NCI-H748 (cell line): ENCODE measurements at regions not wholly inside any gene's neighbourhood (a gene's known extent, or its start where the extent isn't known, plus 50 kb on each side); places are given as distances from the start of the nearest gene placed in this dataset.
"Not testable (repeated sequence)": the region's sequence is repeated elsewhere in the genome, so short reads cannot be mapped to it uniquely, and the experiment has no call there.

ENCODE experiments used
- DNase-seq: peaks from one replicate; lab custom pipeline; 2025; ENCODE audit not compliant: unreplicated experiment; lab: John Stamatoyannopoulos, UW

DNA sequence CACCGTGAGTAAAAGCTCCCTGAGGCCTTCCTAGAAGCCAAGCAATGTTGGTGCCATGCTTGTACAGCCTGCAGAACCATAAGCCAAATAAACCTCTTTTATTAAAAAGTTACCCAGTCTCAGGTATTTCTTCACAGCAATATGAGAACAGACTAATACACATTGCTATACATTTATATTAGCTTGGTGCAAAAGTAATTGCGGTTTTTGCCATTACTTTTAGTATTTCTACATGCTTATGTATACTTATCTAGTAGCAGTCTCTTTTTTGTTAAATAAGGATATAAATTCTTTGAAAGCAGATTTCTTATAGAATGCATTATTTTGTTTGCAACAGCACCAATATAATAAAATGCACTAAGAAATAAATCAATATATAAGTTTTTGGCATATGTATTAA, 619.6 kb downstream of the FSCB start:
- DNase-seq, result no peak

DNA sequence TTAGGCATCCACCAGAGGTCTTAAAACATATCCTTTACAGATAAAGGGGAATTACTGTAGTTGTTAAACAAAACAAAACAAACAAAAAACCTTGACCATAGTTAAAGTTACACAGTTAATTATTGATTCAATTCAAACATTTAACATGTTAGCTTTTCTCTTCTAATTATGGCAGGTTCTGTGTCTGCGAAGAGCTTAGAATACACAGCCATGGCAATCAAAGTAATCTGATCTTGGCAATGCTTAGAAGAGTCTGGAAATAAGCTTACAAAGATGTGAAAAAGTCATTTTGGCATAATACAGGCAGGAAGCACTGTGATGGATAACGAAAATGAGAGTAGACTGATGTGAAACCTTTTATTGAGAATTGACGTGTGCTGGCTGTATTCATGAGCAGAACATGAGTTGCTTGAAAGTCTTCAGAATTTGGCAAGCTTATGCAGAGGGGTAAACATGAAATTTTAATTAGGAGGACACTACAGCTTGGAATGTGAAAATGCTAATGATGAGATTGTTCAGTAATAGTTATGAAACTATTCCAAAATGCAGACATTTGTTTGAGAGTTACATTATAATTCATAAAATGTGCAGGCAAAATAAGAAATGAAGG, 629.6 kb downstream of the FSCB start:
- peak; percentile 89 for DNase-seq

DNA sequence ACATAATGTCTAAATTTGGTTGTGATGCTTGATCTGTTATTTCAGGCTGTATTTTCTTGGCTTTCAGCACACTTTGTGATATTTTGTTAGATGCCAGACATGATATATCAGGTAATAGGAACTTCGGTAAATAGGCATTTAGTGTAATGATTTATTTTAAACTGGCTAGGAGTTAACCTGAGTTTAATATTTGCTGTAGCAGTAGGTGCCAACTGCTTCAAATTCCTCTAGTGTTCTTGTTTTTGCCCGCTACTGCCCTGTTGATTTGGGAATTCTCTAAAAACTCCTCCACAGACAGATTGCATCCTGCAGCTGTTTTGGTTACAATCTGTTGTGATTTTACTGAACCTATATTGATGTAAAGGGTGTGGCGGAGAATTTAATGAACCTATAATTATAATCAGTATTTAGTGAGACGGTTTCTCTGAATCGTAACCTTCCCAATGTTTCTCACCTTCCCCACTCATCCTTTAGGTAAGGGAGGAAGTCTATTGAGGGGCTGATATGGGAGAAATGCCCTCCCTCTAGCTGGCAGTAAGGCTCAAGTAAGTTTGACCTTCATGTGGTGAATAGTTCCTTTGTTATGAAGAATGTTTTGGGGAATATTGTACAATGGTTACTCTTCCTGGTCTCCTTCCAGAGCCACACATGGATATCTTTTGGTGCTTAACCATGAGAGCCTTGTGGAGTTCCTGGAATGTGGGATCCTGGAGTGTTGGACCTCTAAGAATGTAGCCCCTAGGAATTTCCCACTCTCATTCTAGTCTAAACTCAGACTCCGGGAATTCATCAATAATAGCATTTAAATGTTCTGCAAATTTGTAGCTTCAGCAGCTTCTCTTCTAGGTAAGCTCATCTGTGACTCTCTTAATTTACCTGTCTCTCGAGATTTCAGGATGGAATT, 634.1 kb downstream of the FSCB start:
- DNase-seq, result peak; percentile 67

DNA sequence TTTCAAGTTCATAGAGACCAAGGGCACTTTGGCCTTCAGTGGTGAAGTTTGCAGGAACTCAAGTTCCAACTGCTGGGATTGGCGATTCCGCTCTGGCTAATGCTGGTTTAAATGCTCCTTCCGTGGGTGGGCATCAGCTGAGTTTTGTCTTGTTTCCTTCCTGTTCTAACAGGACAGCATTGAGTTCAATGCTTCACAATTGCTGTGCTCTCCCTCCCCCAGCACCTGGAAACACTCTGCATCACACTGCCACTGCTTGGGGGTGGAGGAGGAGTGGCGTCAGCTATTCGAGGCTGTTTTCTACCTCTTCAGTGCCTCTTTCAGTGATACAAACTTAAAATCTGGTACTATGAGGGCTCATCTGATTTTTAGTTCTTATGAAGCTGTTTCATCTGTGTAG, 634.9 kb downstream of the FSCB start:
- DNase-seq, result no peak

DNA sequence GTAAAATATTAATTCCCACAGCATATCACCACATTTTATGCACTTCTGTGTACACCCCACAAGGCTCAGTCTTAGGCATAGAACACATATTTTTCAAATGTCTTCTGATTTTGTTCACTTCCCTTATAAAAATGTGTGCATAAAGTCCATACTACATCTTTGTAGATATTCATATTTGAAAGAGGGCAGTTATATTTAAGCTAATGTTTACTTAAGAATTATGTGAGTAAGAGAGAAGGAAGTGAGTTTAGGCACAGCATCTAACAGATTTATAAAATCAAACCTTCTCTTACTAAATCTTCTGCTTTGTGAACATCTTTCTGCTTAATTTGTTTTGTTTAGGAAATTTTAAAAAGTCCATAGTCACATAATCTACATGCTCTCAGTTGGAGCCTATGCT, 648.1 kb downstream of the FSCB start:
- no peak for DNase-seq

DNA sequence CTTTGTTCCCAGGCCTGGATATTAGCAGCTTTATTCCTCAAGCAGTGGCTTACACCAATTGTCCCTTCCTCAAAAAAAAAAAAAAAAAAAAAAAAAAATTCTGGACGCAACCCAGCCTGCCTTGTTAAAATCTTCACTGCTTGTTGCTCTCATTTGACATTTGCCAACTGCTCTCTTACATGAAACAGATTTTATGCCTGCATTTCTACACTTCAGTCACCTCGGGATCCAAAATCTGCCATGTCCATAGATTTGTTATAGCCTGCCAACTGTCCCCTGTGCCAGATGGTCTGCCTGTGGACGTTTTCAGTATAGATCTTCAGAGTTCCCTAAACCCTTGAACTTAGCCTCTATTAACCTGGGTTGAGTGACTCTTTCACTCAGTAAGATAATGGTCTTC, 651.5 kb downstream of the FSCB start:
- DNase-seq, result no peak

DNA sequence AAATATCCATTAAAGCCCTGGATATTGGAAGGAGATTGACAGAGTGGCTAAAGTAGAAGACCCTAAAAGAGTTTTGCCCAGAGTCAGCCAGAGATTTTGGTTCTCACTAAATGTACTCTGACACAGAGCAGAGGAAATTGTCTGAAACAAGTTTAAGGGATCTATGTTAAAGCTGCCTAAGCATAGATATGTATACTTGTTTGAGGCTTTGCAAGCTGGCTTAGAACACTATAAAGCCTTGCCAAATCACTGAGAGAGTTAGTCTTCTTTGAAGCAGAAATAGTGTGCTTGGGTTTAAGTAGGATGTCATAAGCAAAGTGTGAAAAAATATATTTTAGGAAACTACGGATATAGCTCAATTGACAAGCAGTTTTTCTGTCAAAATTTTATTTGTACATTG, 653.5 kb downstream of the FSCB start:
- no peak for DNase-seq

DNA sequence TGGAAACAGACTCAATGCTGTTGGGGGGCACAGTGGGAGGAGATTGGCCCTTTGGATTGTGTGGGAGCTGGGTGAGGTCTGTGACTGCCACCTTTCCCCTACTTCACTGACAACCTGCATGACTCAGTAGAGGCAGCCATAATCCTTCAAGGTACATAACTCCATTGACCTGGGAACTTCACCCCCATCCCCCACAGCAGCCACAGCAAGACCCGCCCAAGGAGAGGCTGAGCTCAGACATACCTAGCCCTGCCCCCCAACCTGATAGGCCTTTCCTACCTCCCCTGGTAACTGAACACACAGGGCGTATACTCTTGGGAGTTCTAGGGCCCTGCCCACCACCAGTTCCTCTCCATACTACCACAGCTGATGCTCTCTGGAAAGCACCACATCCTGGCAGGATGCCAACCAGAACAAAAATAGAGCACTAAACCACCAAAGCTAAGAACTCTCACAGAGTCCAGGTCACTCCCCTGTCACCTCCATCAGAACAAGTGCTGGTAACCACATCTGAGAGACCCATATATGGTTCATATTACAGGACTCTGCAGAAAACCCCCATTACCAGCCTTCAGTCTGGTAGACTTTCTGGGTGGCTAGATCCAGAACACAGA, 703.9 kb downstream of the FSCB start:
- no peak for DNase-seq

DNA sequence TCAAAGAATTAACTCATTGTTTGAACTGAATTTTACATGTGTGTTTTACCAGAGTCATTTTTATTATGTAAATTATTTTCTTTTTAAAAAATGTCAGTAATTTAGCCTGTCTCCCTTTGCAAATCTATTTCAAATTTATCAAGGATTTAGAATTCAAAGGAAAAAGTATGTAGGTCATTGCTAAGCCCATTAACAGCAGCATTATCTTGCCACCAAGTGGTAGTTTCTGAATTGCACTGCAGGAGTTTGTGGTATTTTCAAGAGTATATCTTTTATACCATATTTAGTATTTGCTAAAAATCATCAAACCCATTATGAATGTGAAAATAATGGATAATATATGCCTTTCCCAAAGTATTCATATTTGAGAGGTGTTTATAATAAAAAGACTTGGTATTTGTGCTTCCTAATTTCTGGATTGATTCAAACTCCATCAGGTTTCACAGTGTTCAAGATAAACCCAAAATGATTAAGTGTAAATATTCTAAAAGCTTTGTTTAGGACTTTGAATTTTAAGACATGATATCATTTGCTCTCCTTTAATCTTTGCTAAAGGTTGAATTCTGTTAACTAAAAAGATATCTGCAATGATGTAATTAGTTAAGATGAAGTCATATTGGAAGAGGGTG, 711.4 kb downstream of the FSCB start:
- DNase-seq, result peak; percentile 62

DNA sequence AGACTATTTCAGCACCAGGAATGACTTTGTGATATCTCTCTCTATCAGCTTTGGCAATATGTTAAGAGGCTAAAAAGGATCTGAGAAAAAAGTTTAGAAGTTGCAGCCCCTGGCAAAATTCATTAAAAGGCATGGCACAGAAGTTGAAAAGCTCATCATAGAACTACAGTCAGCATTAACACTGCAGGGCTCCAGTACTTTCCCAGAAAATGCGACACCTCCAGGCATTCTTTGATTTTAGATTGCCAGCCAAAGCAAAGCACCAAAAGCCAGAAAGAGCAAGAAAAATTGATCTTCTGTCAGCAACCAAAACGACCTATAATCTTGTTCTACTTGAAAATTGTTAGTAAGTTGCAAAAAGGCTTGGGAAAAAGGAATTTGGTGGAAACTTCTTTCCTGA, 713.5 kb downstream of the FSCB start:
- no peak for DNase-seq

DNA sequence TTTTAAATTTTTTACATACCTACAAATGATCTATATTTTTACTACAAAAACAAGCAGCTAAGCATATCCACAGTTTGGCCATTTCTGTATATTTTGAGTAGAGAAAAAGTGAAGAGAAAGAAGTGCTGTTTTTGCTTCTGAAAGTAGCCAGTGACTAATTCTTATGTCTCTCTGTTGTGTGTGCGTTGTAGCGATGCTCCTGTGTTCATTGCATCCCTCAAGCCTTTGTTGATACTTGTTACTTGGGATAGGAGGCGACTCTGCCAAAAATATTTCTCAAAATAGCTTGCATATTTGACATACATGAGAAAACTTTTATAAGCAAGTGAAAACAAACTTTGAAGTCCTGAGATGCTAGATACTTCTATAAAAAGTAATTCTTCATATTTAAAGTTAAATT, 714.1 kb downstream of the FSCB start:
- no peak for DNase-seq

DNA sequence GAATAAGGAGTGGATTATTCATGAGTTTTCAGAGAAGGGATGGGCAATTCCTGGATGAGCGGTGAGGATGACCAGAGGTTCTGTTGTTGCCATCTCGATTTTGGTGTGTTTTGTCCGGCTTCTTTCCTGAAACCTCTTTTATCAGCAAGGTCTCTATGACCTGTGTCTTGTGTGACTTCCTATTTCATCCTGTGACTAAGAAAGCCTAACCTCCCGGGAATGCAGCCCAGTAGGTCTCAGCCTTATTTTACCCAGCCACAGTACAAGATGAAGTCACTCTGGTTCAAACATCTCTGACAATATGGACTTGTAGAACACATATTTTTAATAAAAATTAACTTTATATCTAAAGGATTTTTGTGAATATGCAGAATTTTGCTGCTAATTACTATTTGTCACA, 716.4 kb downstream of the FSCB start:
- no peak for DNase-seq

DNA sequence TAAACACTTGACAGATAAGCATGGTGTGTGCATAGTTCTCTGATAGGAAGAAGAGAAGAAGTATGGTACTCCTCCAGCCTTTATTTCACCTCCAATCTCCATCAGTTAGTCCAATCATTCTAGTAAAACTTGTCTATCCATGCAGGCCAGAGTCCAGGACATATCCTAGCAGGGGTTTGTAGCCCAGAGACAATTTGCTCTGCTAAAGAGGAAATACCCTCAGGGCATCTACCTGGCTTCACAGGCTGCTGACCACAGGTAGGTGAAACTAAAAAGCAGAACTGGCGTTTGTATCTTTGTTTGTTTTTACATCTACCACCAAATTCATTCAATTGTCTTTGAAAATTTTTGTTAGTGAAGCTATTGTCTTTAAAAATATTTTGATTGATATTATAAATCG, 717.6 kb downstream of the FSCB start:
- DNase-seq, result peak; percentile 83

DNA sequence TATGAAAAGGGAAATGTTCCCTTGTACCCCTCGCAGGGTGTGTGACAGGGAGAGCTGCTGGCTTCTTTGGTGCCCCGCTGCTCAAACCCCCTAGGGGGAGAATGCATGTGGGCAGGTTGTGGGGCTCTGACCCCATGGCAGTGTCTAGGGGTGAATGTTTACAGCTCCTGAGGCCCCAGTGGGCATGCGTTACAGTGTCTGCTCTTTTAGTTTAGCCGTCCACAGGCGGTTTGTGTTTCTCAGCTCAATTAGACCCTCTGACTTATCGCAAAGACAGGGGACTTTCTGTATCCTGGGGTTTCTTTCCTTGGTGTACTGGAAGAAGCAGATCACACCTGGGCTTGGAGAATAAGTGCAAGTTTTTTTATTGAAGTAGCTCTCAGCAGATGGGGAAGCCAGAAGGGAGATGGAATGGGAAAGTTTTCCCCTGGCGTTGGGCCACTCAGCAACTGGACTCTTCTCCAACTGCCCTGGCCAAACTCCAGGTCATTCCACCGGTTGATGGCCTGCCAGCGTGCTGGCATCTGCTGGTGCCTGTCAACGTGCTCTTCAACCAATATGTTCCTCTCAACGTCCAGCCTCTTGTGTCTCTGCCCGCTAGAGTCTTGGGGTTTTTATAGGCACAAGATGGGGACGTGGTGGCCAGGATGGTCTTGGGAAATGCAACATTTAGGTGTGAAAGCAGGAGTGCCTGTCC, 720.9 kb downstream of the FSCB start:
- DNase-seq, result no peak

DNA sequence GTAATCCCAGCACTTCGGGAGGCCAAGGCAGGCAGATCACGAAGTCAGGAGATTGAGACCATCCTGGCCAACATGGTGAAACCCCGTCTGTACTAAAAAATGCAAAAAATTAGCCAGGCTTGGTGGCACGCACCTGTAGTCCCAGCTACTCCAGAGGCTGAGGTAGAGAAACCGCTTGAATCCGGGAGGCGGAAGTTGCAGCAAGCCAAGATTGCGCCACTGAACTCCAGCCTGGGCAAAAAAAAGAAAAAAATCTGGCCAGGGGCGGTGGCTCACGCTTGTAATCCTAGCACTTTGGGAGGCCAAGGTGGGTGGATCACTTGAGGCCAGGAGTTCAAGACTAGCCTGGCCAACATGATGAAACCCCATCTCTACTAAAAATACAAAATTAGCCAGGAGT, 722.7 kb downstream of the FSCB start:
- DNase-seq, result not testable (repeated sequence)

DNA sequence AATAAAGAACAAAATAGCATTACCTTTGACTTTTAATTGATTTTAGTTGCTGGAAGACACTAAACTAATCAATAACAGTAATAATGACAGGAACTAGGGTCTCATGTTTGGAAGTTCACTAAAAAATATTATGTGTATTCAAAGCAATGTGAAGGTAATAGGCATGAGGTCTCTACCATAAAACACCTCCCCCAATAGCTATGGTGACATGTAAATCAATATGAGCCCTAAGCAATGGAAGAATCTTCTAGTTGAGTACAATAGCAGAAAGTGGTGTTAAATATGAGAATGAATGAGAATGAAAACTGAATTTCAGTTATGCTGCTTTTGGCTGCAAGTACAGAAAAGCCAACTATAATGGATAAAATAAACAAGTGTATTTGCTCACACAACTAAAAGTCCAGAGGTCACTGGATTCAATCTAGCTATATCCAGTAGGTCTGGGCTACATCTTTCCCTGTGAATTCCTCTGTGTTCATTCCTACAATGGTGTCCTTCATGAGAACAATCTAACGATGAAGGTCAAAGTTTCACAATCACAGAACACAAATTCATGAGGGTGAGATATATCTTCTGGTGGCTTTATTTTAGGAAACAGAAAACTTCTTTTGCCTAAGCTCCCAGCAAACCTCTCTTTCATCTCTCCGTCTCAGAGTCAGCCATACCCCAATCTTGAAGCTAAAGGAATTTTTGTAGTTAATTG, 728.0 kb downstream of the FSCB start:
- DNase-seq, result peak; percentile 24

DNA sequence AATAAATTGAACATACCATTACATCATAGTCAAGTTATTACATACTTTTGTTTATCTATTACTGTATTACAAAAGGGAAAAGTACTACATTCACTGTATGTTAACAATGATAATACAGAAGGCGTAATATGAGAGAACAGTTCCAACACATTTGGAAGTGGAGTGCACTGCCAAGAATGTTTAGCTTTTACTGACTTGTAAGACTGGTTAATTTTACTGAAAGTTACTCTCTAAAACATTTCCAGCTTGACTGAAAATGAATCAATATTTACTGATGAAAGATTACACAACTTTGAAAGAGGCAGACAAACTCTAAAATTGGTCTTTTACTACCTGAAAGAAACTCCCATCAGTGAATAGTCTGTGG, 728.5 kb downstream of the FSCB start:
- no peak for DNase-seq

DNA sequence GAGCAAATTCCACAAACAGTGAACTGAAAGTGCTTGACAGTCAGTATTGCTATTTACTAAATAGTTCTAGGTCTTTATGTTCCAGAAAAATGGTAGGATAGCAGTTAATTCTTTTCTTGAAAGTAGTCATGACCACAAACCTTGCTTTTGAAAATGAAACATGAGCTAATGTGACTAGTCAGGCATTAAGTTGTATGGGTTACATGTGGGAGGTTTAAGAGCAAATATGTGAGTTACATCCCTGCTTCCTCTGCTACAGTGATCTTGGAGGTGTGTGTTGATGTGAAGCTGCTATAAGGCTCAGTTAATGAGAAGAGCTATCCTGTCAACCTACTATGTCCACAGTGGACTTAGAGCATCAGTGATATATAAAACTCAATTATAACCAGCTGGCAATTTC, 741.6 kb downstream of the FSCB start:
- DNase-seq, result no peak

DNA sequence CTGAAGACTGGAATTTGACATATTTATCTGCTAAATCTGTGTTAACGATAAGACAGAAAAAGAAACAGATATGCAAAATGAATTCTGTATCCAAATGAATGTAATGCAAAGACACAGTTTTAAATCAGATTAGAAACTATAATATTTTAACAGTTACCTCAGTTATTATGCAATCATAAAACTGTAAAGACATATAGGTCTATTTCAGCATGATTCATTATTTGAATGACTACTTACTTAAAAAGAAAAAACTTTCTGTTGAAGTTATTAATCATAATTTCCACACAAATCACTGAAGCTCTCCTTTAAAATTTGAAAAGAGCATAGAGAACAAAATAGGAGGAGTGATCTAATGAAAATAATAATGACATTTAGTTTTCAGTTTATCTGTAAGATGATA, 742.6 kb downstream of the FSCB start:
- no peak for DNase-seq

DNA sequence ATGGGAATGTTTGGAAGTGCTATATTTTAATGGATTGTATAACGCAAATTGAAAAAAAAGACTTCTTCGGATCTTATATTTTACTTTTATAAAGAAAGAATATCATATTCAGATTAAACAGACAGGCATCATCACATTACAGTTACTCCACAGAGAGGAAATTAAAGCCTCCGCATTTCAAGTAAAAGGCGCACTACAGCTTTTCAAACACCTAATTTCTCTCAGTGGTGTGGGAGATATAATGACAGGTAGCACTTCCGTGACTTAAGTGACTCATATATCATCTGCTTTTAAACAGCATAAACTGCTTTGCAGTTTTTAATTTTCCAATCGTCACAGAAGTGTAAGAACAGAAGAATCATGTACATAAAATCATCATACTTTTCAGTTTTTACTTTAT, 751.4 kb downstream of the FSCB start:
- DNase-seq, result no peak

DNA sequence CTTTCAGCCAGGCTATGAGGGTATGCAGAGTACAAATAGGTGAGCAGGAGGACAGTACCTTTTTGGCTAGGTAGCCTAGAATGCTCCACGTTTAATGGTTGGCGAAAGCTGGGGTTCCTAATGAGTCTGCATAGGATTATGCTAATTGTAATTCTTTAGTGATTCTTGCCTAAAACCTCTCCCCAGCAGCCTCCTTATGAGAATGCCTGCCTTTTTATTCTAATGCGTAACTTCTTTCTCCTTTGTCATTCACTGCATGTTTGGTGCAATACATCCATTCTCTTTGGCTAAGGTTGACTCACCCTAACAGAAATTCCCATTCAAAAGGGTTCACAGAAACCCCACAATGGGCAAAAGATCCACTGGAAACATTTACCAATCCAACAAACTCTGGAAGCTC, 752.2 kb downstream of the FSCB start:
- no peak for DNase-seq
